ENCODE measurements at regions not wholly inside any gene's neighbourhood (a gene's known extent, or its start where the extent isn't known, plus 50 kb on each side); places are given as distances from the start of the nearest gene placed in this dataset.
"Not testable (repeated sequence)": the region's sequence is repeated elsewhere in the genome, so short reads cannot be mapped to it uniquely, and the experiment has no call there.

- DNase-seq (ENCODE audit: low read depth in 3 of 3), result not testable (repeated sequence)
Measured at GRCh38 chr9:41018948-41019347, 109.5 kb downstream of the FOXD4L6 start.

- DNase-seq (ENCODE audit: low read depth in 3 of 3), result not testable (repeated sequence)
Measured at GRCh38 chr9:41016699-41017098, 111.8 kb downstream of the FOXD4L6 start.

DNA sequence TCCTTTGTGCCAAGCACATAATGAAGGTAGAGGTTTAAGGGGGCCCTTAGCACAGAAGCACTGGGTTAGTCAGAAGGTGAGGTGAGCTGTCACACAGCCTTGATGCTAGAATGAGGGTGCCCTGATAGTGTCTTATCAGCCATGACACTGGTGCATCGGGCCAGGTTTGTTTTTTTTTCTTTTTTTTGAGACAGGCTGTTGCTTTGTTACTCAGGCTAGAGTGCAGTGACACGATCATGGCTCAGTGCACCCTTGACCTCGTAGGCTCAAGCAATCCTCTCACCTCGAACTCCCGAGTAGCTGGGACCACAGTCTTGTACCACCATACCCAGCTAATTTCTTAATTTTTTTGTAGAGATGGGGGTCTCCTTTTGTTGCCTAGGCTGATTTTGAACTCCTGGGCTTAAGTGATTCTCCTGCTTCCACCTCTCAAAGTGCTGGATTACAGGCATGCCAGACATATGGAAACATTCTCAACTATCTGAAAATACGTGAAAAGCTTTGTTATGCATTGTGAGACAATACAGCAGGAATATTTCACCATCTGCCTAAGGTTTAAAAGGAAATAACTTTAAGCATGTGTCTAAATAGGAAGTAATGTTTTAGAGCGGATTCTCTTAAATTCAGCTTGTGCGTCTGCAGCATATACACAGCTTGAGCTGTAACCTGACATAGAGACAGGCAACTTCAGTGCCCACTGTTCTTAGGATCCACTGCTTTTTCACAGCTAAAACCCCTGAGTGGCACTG is 128.4 kb downstream of the FOXD4L6 start:
- DNase-seq (ENCODE audit: low read depth in 3 of 3), result not testable (repeated sequence)

- DNase-seq (ENCODE audit: low read depth in 3 of 3), result not testable (repeated sequence)
Measured at GRCh38 chr9:40995490-40995889, 133.0 kb downstream of the FOXD4L6 start.

- not testable (repeated sequence) for DNase-seq (ENCODE audit: low read depth in 3 of 3)
Measured at GRCh38 chr9:40993842-40994241, 134.6 kb downstream of the FOXD4L6 start.

GRCh38 chr9:40993375-40993774 is 135.1 kb downstream of the FOXD4L6 start:
- not testable (repeated sequence) for DNase-seq (ENCODE audit: low read depth in 3 of 3)

DNA sequence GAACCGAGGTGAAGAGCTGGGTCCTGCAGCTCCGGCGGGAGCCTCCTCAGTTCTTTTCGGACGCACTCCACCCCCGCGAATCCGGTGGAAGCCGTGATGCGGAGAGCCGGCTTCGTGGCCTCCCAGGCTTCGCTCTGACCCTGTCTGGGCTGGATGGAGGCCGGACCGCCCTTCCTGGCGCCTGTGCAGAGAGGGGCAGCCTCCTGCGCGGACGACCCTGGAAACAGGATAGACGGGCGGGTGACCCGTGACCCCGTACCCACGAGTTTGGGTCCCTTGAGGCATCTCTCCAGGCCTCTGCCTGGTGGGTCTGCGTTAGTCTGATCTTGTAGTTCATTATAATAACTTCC is 136.0 kb downstream of the FOXD4L6 start:
- peak in 1 of 3 experiments; percentile 28 for DNase-seq (ENCODE audit: low read depth in 3 of 3)

GRCh38 chr9:40991741-40992471 is 136.6 kb downstream of the FOXD4L6 start:
- DNase-seq (ENCODE audit: low read depth in 3 of 3), result peak; percentile 95 to 98 (median 96)

DNA sequence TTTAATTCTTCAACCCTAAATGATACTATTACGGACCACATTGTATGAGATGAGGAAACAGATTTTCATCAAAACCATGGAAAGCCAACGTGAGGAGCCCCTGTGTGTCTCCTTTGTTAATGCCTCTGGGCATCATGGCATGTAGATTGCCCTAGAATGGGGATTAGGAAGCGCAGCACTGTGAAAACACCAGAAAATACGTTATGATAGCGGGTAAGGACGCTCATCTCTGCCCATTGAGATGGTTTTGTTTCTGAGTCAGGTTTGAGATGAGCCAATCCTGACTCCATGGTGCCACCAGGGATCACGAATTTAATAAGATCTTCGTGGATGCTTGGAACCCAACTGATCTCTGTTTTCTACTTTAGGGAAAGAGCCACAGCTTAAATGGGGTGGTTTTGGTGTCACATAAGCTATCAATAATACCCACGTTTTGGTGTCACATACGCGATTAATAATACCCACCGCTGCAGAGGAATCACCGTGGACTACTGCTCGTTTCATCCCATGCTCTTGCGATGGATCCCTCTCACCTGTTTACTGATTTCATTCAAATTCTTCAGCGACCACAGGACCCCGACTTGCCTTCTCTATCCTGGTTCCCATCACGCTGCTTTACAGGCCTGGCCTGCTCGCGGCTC is 137.3 kb downstream of the FOXD4L6 start:
- DNase-seq (ENCODE audit: low read depth in 3 of 3), result not testable (repeated sequence)

DNA sequence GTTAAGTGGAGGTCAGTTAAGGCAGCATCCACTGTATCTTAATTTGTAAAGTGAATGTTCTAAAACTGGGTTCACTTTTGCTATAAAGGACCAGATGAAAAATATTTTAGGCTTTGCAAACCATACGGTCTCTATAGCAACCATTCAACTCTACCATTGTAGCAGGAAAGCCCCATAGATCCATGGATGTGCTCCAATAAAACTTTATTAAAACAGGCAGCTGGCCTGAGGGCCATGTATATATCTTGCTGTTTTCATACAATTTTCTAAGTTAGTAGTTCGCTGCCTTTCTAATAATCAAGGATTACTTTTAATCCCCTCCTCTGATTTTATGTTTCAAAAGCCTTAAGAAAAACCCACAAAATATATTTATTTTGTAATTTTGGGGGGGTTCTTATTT is 142.1 kb downstream of the FOXD4L6 start:
- DNase-seq (ENCODE audit: low read depth in 3 of 3), result not testable (repeated sequence)

DNA sequence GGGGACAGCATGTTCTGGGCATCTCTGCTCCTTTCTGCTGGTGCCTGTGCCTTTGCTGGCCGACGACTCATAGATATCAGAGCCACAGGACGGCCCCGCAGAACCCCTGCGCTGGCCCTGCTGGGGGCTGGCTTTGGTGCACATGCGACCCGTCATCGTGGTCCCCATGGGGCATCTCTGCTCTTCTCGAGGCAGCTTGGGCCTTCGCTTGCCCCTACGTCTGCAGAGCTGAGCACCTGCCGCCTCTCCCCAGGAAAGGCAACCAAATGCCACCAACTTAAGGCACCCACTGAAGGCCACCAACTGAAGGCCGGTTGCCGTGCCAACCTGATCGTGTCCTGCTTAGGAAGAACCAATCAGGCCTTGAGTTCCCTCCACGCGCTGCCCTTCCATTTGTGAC is 153.1 kb downstream of the FOXD4L6 start:
- not testable (repeated sequence) for DNase-seq (ENCODE audit: low read depth in 3 of 3)

DNA sequence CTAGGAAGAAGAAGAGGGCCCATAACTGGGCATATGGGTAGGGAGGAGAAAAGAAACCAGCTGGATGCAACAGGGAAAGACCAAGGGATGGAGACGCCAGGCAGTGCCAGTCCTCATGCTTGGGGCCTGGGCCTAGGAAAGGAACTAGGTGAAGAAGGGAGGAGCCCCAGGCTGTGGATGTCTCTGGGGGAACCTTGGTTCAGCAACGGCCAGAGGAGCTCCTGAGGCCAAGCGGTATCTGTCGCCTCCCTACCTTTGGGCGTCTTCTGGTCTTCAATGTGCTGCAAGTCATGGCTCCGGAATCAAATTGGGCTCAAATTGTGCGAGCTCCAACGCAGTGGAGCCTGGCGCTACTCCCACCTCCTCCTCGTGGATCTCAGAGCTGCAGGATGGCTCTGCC is 153.6 kb downstream of the FOXD4L6 start:
- DNase-seq (ENCODE audit: low read depth in 3 of 3), result not testable (repeated sequence)

DNA sequence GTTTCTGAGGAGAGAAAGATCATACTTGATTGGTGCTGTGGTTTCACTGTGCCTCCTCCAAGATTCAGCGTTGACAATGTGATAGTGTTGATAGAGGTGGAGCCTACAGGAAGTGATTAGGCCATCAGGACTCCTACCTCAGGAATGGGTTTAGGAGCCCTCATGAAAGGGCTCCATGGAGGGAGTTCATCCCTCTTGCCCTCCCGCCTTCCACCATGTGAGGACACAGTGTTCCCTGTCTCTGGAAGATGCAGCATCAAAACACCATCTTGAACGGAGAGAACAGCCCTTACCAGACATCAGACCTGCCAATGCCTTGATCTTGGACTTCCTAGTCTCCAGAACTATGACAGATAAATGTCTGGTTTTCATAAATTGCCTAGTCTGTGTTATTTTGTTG is 156.7 kb downstream of the FOXD4L6 start:
- not testable (repeated sequence) for DNase-seq (ENCODE audit: low read depth in 3 of 3)

DNA sequence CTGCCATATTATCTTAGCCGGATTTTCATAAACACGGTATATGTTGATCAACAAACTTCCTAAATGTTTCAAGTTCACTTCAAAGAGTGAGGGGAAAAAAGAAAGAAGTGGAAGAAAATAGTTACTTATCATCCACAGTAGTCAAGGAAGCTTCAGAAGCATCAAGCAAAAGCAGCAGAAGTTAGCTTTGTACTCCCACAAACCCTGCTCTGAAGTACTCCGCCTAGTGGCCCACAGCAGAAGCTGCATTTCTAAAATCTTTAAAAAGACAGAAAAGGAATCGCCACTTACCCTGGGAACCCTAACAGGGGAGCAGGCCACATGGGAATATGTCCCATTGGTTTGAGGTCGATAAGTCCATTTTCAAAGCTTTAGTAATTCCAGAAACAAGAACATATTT is 158.1 kb downstream of the FOXD4L6 start:
- not testable (repeated sequence) for DNase-seq (ENCODE audit: low read depth in 3 of 3)

- not testable (repeated sequence) for DNase-seq (ENCODE audit: low read depth in 3 of 3)
Measured at GRCh38 chr9:40962461-40962860, 166.0 kb downstream of the FOXD4L6 start.

DNA sequence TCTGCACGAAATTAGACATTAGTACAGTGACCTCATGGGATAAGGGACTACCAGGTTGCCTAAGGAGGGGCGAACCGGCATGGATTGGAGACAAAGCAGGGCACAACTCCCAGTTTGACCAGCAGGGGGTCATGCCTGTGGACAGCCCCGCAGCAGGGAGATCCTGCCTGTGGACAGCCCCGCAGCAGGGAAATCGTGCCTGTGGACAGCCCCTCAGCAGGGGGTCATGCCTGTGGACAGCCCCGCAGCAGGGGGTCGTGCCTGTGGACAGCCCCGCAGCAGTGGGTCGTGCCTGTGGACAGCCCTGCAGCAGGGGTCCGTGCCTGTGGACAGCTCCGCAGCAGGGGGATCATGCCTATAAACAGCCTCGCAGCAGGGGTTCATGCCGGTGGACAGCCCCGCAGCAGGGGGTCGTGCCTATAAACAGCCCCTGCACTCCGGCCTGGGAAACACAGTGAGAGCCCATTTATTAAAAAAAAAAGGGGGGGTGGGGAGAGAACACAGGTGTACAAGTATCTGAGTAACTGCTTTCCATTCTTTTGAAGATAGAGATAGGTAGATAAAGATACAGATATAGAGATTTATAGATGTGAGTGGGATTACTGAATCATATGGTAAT is 176.5 kb downstream of the FOXD4L6 start:
- not testable (repeated sequence) for DNase-seq (ENCODE audit: low read depth in 3 of 3)

DNA sequence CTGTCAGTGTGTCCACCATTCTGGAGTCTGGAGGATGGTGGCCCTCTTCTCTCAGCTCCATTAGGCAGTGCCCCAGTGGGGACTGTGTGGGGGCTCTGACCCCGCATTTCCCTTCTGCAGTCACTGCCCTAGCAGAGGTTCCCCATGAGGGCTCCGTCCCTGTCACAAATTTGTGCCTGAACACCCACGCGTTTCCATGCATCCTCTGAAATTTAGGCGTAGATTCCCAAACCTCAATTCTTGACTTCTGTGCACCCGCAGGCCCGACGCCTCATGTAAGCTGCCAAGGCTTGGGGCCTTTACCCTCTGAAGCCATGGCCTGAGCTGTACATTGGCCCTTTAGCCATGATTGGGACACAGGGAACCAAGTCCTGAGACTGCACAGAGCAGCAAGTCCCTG is 182.3 kb downstream of the FOXD4L6 start:
- not testable (repeated sequence) for DNase-seq (ENCODE audit: low read depth in 3 of 3)

DNA sequence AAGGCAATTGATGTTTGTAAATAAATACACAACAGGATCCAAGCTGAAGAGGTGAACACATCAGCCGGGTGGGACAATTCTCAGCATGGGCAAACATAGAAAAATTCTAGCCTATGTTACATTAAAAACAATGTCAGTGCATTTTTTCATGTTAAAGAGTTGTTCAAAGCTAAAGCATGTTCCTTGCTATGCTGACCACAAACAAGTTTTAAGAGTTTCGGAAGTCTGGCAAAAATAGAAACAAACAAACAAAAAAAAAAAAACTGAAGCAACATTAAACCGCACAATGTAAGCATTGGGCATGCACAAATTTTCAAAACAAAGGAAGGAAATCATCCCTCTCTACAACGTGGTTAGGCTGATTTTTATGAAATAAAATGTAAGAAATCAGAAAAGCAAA is 185.8 kb downstream of the FOXD4L6 start:
- not testable (repeated sequence) for DNase-seq (ENCODE audit: low read depth in 3 of 3)

DNA sequence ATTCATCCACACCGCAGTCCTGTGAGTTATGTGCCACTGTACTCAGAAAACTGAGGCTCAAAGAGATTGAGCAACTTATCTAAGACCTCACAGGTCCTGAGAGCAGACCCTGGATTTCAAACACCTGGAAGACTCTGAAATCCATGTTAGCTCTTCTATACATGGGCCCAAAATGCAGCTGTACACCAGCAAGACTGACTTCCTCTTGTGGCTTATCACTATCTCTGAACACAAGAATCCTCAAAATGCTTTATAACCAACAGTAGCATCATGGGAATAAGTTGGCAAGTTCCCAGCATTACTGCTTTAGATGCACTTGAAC is 188.6 kb downstream of the FOXD4L6 start:
- not testable (repeated sequence) for DNase-seq (ENCODE audit: low read depth in 3 of 3)

GRCh38 chr9:40939201-40939887 is 189.1 kb downstream of the FOXD4L6 start:
- DNase-seq (ENCODE audit: low read depth in 3 of 3), result not testable (repeated sequence)

DNA sequence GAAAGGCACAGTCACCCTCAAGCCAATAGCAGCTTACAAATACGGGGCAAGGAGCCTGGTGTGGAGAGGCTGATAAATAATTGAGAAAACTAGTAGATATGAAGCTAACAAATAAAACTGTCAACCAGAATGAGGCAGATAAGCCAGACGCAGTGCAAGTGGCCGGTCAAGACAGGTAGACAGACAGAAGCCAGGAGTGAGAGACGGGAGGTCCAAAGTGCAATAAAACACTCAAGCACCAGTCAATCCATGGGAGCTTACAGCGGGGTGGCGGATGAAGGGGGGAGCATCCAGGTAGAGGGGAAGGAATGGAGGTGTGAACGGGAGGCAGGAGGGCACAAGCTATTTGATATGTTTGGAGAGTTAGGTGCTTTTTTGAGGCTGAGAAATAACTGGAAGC is 193.1 kb downstream of the FOXD4L6 start:
- no peak for DNase-seq (ENCODE audit: low read depth in 3 of 3)

DNA sequence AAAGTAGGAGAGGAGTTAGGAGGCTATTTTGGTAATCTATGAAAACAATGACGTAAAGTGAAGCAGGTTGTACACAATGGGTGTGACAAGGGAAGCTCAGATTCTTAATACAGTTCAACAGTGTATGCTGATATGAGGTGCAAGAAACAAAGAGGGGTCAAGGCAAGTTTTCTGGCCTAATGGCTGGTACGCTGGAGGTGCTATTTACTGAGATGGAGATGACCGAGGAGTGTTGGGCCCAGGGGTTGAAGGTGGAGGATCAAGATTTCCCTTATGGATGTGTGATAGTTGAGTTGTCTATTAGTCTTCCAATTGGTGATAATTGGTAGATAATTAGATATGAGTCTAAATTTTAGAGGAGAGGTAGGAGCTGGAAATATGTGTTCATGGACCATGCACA is 194.0 kb downstream of the FOXD4L6 start:
- not testable (repeated sequence) for DNase-seq (ENCODE audit: low read depth in 3 of 3)
